ENCODE measurements at regions not wholly inside any gene's neighbourhood (a gene's known extent, or its start where the extent isn't known, plus 50 kb on each side); places are given as distances from the start of the nearest gene placed in this dataset.
A peak's percentile ranks its signal among the peaks of the same experiment; 100 is the strongest.
"Not testable (repeated sequence)": the region's sequence is repeated elsewhere in the genome, so short reads cannot be mapped to it uniquely, and the experiment has no call there.

DNA sequence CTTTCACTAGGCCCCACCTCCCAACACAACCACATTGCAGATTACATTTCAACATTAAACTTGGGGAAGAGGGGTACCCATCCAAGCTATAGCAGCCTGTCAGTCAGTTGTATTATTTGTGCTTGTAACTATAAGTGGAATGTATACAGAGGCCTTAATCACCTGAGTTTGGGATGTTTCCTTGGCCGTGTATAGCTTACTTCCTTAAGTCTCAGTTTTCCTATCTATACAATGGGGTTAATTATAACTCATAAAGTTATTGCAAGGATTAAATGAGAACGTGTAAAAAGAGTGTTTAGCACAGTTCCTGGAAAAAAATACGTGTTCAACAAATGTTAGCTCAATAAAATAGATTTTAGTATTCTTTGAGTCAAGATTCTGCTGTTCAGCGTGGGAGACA, 165.5 kb upstream of the FAM20A start:
- TF ChIP-seq, protein P1, sequence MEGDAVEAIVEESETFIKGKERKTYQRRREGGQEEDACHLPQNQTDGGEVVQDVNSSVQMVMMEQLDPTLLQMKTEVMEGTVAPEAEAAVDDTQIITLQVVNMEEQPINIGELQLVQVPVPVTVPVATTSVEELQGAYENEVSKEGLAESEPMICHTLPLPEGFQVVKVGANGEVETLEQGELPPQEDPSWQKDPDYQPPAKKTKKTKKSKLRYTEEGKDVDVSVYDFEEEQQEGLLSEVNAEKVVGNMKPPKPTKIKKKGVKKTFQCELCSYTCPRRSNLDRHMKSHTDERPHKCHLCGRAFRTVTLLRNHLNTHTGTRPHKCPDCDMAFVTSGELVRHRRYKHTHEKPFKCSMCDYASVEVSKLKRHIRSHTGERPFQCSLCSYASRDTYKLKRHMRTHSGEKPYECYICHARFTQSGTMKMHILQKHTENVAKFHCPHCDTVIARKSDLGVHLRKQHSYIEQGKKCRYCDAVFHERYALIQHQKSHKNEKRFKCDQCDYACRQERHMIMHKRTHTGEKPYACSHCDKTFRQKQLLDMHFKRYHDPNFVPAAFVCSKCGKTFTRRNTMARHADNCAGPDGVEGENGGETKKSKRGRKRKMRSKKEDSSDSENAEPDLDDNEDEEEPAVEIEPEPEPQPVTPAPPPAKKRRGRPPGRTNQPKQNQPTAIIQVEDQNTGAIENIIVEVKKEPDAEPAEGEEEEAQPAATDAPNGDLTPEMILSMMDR (conservative IDR thresholded peaks at IDR 0.05): no peak
- no peak overlapping the region for H3K27ac ChIP-seq

DNA sequence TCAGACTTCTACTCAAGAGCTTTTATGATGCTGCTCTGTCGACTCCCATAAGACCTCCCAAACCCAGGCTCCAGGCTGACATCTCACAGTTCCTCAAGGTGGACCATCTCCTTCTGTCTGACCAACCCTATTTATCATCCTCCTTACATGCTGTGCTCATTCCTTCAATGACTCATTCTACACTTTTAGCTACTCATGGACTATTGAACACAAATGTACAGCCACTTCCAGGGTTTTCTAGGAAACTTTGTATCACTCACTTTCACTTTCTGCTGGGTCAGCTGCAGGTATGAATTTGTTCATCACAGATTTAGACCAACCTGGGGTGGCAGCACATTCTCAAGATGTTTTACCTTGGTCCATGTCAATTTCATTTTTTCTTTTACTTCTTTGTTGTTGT, 162.4 kb upstream of the FAM20A start:
- H3K27ac ChIP-seq: no peak overlapping the region
- TF ChIP-seq, protein P1 (conservative IDR thresholded peaks at IDR 0.05): no peak

DNA sequence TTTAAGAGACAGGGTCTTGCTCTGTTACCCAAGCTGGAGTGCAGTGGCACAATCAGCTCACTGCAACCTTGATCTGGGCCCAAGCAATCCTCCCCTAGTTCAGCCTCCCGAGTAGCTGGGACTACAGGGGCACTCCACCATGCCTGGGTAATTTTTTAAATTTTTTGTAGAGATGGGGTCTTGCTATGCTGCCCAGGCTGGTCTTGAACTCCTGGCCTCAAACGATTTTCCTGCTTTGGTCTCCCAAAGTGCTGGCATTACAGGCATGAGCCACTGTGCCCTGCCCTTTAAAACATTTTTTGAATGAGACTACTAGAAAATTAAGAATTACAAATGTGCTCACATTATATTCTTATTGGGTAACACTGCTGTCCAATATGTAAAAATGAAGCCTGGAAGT, 161.7 kb upstream of the FAM20A start:
- TF ChIP-seq, protein P1 (conservative IDR thresholded peaks at IDR 0.05): no peak
- no peak overlapping the region for H3K27ac ChIP-seq

DNA sequence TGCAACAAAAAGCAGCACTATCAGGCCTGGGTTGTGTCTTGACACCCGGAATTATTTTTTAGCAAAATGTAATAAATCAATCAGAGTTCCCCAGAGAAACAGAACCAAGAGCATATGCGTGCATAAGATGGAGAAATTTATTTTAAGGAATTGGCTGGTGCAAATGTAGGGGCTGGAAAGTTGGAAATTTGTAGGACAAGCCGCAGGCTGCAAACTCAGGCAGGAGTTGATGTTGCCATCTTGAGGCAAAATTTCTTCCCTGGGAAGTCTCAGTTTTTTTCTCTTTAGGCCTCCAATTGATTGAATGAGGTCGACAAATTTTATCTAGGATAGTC, 158.9 kb upstream of the FAM20A start:
- TF ChIP-seq, protein P1 (conservative IDR thresholded peaks at IDR 0.05): no peak; the same call in none of the 2 replicates
- no peak overlapping the region for H3K27ac ChIP-seq

DNA sequence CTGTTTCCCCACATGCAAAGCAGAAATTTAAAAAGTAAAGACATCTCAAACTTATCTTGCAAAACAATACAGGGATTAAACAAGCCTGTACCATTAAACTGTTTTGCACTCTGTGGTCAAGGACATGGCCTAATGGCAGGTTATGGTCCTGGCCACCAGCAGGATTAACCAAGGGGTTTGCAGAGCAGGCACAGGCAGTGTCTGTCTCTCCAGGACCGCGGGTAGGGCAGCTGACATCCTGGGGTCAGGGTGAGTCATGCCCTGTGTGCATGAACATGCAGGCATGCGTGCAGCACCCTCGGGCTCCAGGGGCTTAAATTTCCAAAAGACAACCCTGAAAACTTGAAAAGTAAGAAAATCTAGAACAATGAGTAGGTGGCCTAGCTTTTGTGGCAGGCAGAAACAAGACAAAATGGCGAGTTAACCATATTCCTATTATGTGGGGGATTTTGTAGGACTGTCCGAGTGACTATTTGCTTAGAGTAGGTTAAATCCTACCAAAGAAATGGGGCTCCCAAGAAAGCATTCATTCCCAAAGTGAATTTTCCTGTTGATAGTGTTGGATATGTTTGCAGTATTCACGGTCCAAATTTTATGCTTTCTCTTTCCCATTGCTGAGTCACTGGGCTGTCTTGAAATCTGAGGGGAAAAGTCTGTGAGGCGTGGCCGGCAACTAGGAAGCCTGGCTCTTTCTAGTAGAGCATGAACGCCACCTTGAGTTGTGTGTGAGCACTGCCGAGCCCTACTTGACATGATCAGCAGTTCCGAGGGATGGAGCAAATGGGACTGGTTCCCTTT, 158.4 kb upstream of the FAM20A start:
- H3K27ac ChIP-seq: peak overlapping the region; percentile 61
- TF ChIP-seq, protein P1 (conservative IDR thresholded peaks at IDR 0.05): peak; percentile 94

DNA sequence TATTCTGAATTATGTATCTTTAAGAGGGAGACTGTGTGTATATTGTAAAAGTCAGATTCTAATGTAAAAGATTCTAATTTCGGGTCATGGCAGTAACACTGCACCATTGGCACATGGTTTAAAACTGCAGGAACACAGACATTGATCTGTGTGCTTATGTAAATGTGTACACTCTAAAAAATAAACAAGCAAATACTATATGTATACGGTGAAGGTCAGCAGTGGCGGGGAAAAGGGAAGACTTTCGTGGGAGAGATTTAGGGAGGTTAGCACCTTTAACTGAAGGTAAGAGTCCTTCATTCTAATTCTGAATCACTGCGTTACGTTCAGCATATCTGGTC, 157.8 kb upstream of the FAM20A start:
- H3K27ac ChIP-seq: peak overlapping the region; percentile 61
- TF ChIP-seq, protein P1 (conservative IDR thresholded peaks at IDR 0.05): no peak

DNA sequence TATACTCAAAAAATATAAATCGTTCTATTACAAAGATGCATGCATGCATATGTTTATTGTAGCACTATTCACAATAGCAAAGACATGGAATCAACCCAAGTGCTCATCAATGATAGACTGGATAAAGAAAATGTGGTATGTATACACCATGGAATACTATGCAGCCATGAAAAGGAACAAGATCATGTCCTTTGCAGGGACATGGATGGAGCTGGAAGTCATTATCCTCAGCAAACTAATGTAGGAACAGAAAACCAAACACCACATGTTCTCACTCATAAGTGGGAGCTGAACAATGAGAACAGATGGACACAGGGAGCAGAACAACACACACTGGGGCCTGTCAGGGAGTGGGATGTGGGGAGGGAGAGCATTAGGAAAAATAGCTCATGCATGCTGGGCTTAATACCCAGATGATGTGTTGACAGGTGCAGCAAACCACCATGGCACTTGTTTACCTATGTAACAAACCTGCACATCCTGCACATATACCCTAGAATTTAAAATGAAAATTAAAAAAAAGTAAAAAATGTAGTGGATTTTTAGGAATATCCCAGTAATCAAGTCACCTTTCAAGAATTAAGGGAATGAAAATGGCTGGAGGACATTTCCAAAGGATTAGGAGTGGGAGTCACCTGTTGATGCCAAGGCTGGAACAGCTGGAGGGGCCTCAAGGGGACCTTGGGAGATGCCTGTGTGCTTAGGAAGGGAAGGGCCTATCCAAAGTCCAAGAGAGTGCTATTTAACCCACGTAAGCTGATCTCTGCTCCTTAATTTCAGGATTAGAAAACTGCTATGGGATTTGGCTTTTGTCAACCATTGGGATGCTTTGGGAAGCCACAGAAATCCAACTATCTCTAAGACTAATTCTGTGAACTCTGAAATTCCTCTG, 156.9 kb upstream of the FAM20A start:
- H3K27ac ChIP-seq: not testable (repeated sequence)
